ENCODE measurements at regions not wholly inside any gene's neighbourhood (a gene's known extent, or its start where the extent isn't known, plus 50 kb on each side); places are given as distances from the start of the nearest gene placed in this dataset.

GRCh38 chr1:82752046-82752445 is 951.3 kb downstream of the ADGRL2 start:
- DNase-seq (ENCODE audit: low spot score) (no peak), ATAC-seq (ENCODE audit: low read depth) (no peak)
- no peaks in the 10 kb centered on the region for H3K27me3 ChIP-seq (ENCODE audit: insufficient read depth, poor library complexity, severe bottlenecking)
- H3K9me3 ChIP-seq (ENCODE audit: severe bottlenecking) = no peaks in the 10 kb centered on the region
- TF ChIP-seq CTCF (IDR thresholded peaks at IDR 0.05; ENCODE audit: poor library complexity, severe bottlenecking) = no peak
- no peaks in the 10 kb centered on the region for H3K36me3 ChIP-seq (ENCODE audit: low read depth)
- H3K27ac ChIP-seq (ENCODE audit: poor library complexity, severe bottlenecking) = no peak overlapping the region
- no peaks in the 10 kb centered on the region for H3K4me1 ChIP-seq (ENCODE audit: insufficient read depth, poor library complexity, severe bottlenecking)
- H3K4me3 ChIP-seq (ENCODE audit: severe bottlenecking) = no peak overlapping the region

GRCh38 chr1:82733645-82734044 is 932.9 kb downstream of the ADGRL2 start:
- H3K36me3 ChIP-seq (ENCODE audit: low read depth) = no peaks in the 10 kb centered on the region
- H3K4me3 ChIP-seq (ENCODE audit: severe bottlenecking) = no peak overlapping the region
- no peaks in the 10 kb centered on the region for H3K27me3 ChIP-seq (ENCODE audit: insufficient read depth, poor library complexity, severe bottlenecking)
- H3K9me3 ChIP-seq (ENCODE audit: severe bottlenecking) = no peaks in the 10 kb centered on the region
- H3K27ac ChIP-seq (ENCODE audit: poor library complexity, severe bottlenecking) = no peak overlapping the region
- DNase-seq (ENCODE audit: low spot score) = no peak
- no peaks in the 10 kb centered on the region for H3K4me1 ChIP-seq (ENCODE audit: insufficient read depth, poor library complexity, severe bottlenecking)
- ATAC-seq (ENCODE audit: low read depth) = no peak
- TF ChIP-seq CTCF (IDR thresholded peaks at IDR 0.05; ENCODE audit: poor library complexity, severe bottlenecking) = no peak

GRCh38 chr1:82731216-82731615 is 930.5 kb downstream of the ADGRL2 start:
- no peak for TF ChIP-seq CTCF (IDR thresholded peaks at IDR 0.05; ENCODE audit: poor library complexity, severe bottlenecking)
- no peak overlapping the region for H3K27ac ChIP-seq (ENCODE audit: poor library complexity, severe bottlenecking)
- H3K4me3 ChIP-seq (ENCODE audit: severe bottlenecking) = no peak overlapping the region
- no peaks in the 10 kb centered on the region for H3K36me3 ChIP-seq (ENCODE audit: low read depth)
- H3K9me3 ChIP-seq (ENCODE audit: severe bottlenecking) = no peaks in the 10 kb centered on the region
- H3K4me1 ChIP-seq (ENCODE audit: insufficient read depth, poor library complexity, severe bottlenecking) = no peaks in the 10 kb centered on the region
- ATAC-seq (ENCODE audit: low read depth) = no peak
- H3K27me3 ChIP-seq (ENCODE audit: insufficient read depth, poor library complexity, severe bottlenecking) = no peaks in the 10 kb centered on the region
- no peak for DNase-seq (ENCODE audit: low spot score)

GRCh38 chr1:82728206-82728605 is 927.5 kb downstream of the ADGRL2 start:
- no peak for ATAC-seq (ENCODE audit: low read depth)

GRCh38 chr1:82724246-82724645 is 923.5 kb downstream of the ADGRL2 start:
- ATAC-seq (ENCODE audit: low read depth) = no peak

More at GRCh38 chr1:82728206-82728605, 927.5 kb downstream of the ADGRL2 start:
- Histone ChIP-seq H3K4me1 (ENCODE audit: insufficient read depth, poor library complexity, severe bottlenecking) (no peaks in the 10 kb centered on the region), H3K27ac (ENCODE audit: poor library complexity, severe bottlenecking) (no peak overlapping the region), H3K9me3 (ENCODE audit: severe bottlenecking) (no peaks in the 10 kb centered on the region), H3K27me3 (ENCODE audit: insufficient read depth, poor library complexity, severe bottlenecking) (no peaks in the 10 kb centered on the region), H3K36me3 (ENCODE audit: low read depth) (no peaks in the 10 kb centered on the region), H3K4me3 (ENCODE audit: severe bottlenecking) (no peak overlapping the region)
- no peak for TF ChIP-seq CTCF (IDR thresholded peaks at IDR 0.05; ENCODE audit: poor library complexity, severe bottlenecking)
- DNase-seq (ENCODE audit: low spot score) = no peak

More at GRCh38 chr1:82724246-82724645, 923.5 kb downstream of the ADGRL2 start:
- H3K36me3 ChIP-seq (ENCODE audit: low read depth) = no peaks in the 10 kb centered on the region
- DNase-seq (ENCODE audit: low spot score) = no peak
- no peaks in the 10 kb centered on the region for H3K4me1 ChIP-seq (ENCODE audit: insufficient read depth, poor library complexity, severe bottlenecking)
- no peak overlapping the region for H3K4me3 ChIP-seq (ENCODE audit: severe bottlenecking)
- H3K27me3 ChIP-seq (ENCODE audit: insufficient read depth, poor library complexity, severe bottlenecking) = no peaks in the 10 kb centered on the region
- TF ChIP-seq CTCF (IDR thresholded peaks at IDR 0.05; ENCODE audit: poor library complexity, severe bottlenecking) = no peak
- H3K9me3 ChIP-seq (ENCODE audit: severe bottlenecking) = no peaks in the 10 kb centered on the region
- H3K27ac ChIP-seq (ENCODE audit: poor library complexity, severe bottlenecking) = no peak overlapping the region
